Right atrium auricular region (tissue), 2 donors: ENCODE measurements at regions not wholly inside any gene's neighbourhood (a gene's known extent, or its start where the extent isn't known, plus 50 kb on each side); places are given as distances from the start of the nearest gene placed in this dataset.

Source experiments
- DNase-seq: peaks from one replicate; pipeline ENCODE4 v3.0.0-alpha.2; 2019; ENCODE audit warnings: low spot score
- H3K27ac ChIP-seq, 2 donors: fragments of 200-600 bp; sonication (generic); 1 replicate in 1 of 2; 2 replicates in 1 of 2; pipeline ENCODE4 v1.5.1; 2016 to 2019
- H3K27me3 ChIP-seq, 2 donors: fragments of 200-600 bp; sonication (generic); one replicate each; pipeline versions ENCODE4 v1.5.1 to v1.6.0; 2017 to 2019
- H3K36me3 ChIP-seq: fragments of 200-600 bp; sonication (generic); one replicate; pipeline ENCODE4 v1.5.1; 2016
- H3K4me1 ChIP-seq, 2 donors: fragments of 200-600 bp; sonication (generic); one replicate each; pipeline versions ENCODE4 v1.5.1 to v1.6.0; 2017 to 2019
- H3K4me3 ChIP-seq, 2 donors: fragments of 200-600 bp; sonication (generic); 1 replicate in 1 of 2; 2 replicates in 1 of 2; pipeline ENCODE4 v1.5.1; 2017 to 2019; ENCODE audit warnings: mild to moderate bottlenecking in 1 of 2, moderate library complexity in 1 of 2
- H3K9me3 ChIP-seq, 2 donors: fragments of 200-600 bp; sonication (generic); one replicate each; pipeline ENCODE4 v1.5.1; 2019
- TF ChIP-seq, protein P1 (sequence below), 2 donors: fragments of 200-600 bp; sonication (generic); IDR thresholded peaks; one replicate each; pipeline ENCODE4 v1.5.1; 2019; ENCODE audit warnings: antibody characterized with exemption in 2 of 2

GRCh38 chr4:186891859-186892486 lies 168.3 kb upstream of the FAT1 start:
- Histone ChIP-seq H3K27ac (no peak overlapping the region), H3K4me1 (no peaks in the 10 kb centered on the region), H3K36me3 (no peaks in the 10 kb centered on the region), H3K27me3 (no peaks in the 10 kb centered on the region), H3K4me3 (no peak overlapping the region), H3K9me3 (no peaks in the 10 kb centered on the region)
- no peak for DNase-seq
- TF ChIP-seq, protein P1, sequence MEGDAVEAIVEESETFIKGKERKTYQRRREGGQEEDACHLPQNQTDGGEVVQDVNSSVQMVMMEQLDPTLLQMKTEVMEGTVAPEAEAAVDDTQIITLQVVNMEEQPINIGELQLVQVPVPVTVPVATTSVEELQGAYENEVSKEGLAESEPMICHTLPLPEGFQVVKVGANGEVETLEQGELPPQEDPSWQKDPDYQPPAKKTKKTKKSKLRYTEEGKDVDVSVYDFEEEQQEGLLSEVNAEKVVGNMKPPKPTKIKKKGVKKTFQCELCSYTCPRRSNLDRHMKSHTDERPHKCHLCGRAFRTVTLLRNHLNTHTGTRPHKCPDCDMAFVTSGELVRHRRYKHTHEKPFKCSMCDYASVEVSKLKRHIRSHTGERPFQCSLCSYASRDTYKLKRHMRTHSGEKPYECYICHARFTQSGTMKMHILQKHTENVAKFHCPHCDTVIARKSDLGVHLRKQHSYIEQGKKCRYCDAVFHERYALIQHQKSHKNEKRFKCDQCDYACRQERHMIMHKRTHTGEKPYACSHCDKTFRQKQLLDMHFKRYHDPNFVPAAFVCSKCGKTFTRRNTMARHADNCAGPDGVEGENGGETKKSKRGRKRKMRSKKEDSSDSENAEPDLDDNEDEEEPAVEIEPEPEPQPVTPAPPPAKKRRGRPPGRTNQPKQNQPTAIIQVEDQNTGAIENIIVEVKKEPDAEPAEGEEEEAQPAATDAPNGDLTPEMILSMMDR (IDR thresholded peaks at IDR 0.05) = no peak

GRCh38 chr4:186898367-186898766 lies 174.7 kb upstream of the FAT1 start:
- Histone ChIP-seq H3K27me3 (no peaks in the 10 kb centered on the region), H3K9me3 (no peaks in the 10 kb centered on the region), H3K4me3 (no peak overlapping the region), H3K36me3 (no peaks in the 10 kb centered on the region), H3K27ac (no peak overlapping the region), H3K4me1 (no peaks in the 10 kb centered on the region)
- TF ChIP-seq, protein P1 (IDR thresholded peaks at IDR 0.05) = no peak
- no peak for DNase-seq

- TF ChIP-seq, protein P1 (IDR thresholded peaks at IDR 0.05) = no peak
- Histone ChIP-seq H3K27ac (no peak overlapping the region), H3K4me1 (no peaks in the 10 kb centered on the region), H3K9me3 (no peaks in the 10 kb centered on the region), H3K27me3 (no peaks in the 10 kb centered on the region), H3K36me3 (no peaks in the 10 kb centered on the region), H3K4me3 (no peak overlapping the region)
- DNase-seq = no peak
These were observed 176.7 kb upstream of the FAT1 start for GRCh38 chr4:186900232-186900900.

DNA sequence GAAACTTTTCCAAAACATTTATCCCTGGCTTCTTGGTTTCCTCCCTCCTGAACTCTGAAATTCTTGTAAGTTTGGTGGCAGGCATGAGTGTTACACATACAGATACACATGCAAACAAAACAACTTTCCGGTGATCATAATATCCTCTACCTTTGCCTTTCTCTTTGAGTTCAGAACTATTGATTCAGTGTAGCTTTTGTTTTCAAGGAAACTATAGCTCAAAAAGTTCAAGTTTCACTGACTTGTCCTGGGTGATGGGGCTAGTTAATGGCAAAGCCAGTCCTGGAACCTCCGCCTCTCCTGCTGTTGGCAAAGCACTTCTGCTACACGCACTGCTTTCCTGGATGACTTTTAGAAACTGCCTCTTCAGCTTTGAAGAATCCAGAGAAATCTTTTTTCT lies 177.3 kb upstream of the FAT1 start:
- Histone ChIP-seq H3K4me3 (no peak overlapping the region), H3K9me3 (no peaks in the 10 kb centered on the region), H3K36me3 (no peaks in the 10 kb centered on the region), H3K27me3 (no peaks in the 10 kb centered on the region), H3K4me1 (no peaks in the 10 kb centered on the region), H3K27ac (no peak overlapping the region)
- TF ChIP-seq, protein P1 (IDR thresholded peaks at IDR 0.05) = no peak
- DNase-seq = no peak

GRCh38 chr4:186901850-186902249 lies 178.2 kb upstream of the FAT1 start:
- Histone ChIP-seq H3K36me3 (no peaks in the 10 kb centered on the region), H3K27ac (no peak overlapping the region), H3K27me3 (no peaks in the 10 kb centered on the region), H3K4me3 (no peak overlapping the region), H3K4me1 (no peaks in the 10 kb centered on the region), H3K9me3 (no peaks in the 10 kb centered on the region)
- no peak for DNase-seq
- TF ChIP-seq, protein P1 (IDR thresholded peaks at IDR 0.05) = no peak

DNA sequence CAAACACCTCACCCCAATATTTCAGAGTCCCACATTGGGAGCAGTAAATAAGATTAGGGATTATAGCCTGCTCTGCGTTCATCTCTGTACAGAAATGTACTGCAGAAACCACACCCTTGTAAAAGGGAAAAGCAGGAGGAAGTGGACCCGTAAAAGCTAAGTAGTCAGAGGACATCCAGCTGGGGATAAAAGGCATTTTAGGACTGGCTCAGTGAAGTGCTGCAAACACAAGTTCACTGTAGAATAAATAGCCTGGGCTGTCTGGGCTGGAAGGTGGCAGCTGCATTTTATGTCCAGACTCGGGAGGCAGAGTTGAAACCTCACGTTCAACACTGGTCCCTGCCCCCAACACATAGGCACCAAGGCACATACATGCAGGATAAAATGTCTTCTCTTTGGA lies 178.7 kb upstream of the FAT1 start:
- no peak for DNase-seq
- Histone ChIP-seq H3K36me3 (no peaks in the 10 kb centered on the region), H3K4me1 (no peaks in the 10 kb centered on the region), H3K4me3 (no peak overlapping the region), H3K27me3 (no peaks in the 10 kb centered on the region), H3K9me3 (no peaks in the 10 kb centered on the region), H3K27ac (no peak overlapping the region)
- TF ChIP-seq, protein P1 (IDR thresholded peaks at IDR 0.05) = no peak
